ENCODE measurements at regions not wholly inside any gene's neighbourhood (a gene's known extent, or its start where the extent isn't known, plus 50 kb on each side); places are given as distances from the start of the nearest gene placed in this dataset.
"Not testable (repeated sequence)": the region's sequence is repeated elsewhere in the genome, so short reads cannot be mapped to it uniquely, and the experiment has no call there.

DNA sequence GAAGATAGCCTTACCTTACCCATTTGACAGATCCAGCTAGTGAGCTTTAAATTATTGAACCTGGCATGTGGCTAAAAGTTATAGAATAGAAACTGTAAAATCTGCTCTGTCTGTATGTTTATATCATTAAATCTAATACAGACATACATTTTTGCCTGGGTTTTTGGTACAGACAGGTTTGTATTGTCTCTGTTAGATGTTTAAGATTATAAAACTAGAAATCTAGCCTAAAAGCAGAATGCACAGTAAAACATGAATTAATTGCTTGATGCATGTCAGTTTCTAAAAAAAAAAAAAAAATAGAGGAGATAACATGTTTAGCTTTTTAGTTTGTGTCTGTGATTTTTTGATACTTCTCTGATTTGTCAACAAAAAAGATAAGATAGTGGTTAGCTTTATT, 477.6 kb upstream of the LRRC7 start:
- H3K36me3 Mint-ChIP-seq = peaks cover 9% of the 10 kb centered on the region
- H3K4me3 Mint-ChIP-seq = no peak overlapping the region
- no peaks in the 10 kb centered on the region for H3K27me3 Mint-ChIP-seq (ENCODE audit: low read depth)
- no peak for DNase-seq (ENCODE audit: low spot score)
- peaks cover 48% of the 10 kb centered on the region for H3K4me1 Mint-ChIP-seq
- TF ChIP-seq HMGXB4 (CRISPR knock-in tag; IDR thresholded peaks at IDR 0.05) (no peak), TEAD4 (CRISPR knock-in tag; IDR thresholded peaks at IDR 0.05) (no peak)
- peaks cover 10% of the 10 kb centered on the region for H3K9me3 Mint-ChIP-seq
- no peak overlapping the region for H3K27ac Mint-ChIP-seq
- ChIA-PET POLR2A (no interaction called here), CTCF (no interaction called here)
- no peak for ATAC-seq

DNA sequence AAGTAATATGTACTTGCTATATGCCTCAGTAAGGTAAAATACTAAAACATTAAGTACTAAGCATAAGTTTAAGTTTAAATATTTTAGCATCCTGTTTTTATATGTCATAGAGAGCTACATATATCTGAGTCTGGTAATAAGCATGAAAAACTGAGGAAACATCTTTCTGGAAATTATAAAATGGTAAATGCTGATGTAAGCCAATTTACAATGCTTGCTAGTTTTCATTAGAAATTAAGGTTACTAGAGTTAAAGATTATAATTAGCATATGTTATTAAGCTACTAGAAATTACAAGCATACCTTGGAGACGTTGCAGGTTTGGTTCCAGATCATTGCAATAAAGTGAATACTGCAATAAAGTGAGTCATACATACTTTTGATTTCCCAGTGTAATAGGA, 477.0 kb upstream of the LRRC7 start:
- POLR2A ChIA-PET = no interaction called here
- H3K4me3 Mint-ChIP-seq = no peak overlapping the region
- ATAC-seq (no peak), DNase-seq (ENCODE audit: low spot score) (no peak)
- TF ChIP-seq TCF7 (CRISPR knock-in tag; IDR thresholded peaks at IDR 0.05; ENCODE audit: low read depth) = no peak
- TF ChIP-seq ZNF416 (CRISPR knock-in tag; IDR thresholded peaks at IDR 0.05) = no peak
- TF ChIP-seq, protein P1, sequence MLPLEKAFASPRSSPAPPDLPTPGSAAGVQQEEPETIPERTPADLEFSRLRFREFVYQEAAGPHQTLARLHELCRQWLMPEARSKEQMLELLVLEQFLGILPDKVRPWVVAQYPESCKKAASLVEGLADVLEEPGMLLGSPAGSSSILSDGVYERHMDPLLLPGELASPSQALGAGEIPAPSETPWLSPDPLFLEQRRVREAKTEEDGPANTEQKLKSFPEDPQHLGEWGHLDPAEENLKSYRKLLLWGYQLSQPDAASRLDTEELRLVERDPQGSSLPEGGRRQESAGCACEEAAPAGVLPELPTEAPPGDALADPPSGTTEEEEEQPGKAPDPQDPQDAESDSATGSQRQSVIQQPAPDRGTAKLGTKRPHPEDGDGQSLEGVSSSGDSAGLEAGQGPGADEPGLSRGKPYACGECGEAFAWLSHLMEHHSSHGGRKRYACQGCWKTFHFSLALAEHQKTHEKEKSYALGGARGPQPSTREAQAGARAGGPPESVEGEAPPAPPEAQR (CRISPR knock-in tag; IDR thresholded peaks at IDR 0.05) = no peak
- no peak for TF ChIP-seq TEAD1 (CRISPR knock-in tag; IDR thresholded peaks at IDR 0.05)
- TF ChIP-seq AR (CRISPR knock-in tag; IDR thresholded peaks at IDR 0.05) = no peak
- no peak for TF ChIP-seq RORB (CRISPR knock-in tag; IDR thresholded peaks at IDR 0.05)
- no peak for TF ChIP-seq ETV6 (CRISPR knock-in tag; IDR thresholded peaks at IDR 0.05)
- TF ChIP-seq, protein P2, sequence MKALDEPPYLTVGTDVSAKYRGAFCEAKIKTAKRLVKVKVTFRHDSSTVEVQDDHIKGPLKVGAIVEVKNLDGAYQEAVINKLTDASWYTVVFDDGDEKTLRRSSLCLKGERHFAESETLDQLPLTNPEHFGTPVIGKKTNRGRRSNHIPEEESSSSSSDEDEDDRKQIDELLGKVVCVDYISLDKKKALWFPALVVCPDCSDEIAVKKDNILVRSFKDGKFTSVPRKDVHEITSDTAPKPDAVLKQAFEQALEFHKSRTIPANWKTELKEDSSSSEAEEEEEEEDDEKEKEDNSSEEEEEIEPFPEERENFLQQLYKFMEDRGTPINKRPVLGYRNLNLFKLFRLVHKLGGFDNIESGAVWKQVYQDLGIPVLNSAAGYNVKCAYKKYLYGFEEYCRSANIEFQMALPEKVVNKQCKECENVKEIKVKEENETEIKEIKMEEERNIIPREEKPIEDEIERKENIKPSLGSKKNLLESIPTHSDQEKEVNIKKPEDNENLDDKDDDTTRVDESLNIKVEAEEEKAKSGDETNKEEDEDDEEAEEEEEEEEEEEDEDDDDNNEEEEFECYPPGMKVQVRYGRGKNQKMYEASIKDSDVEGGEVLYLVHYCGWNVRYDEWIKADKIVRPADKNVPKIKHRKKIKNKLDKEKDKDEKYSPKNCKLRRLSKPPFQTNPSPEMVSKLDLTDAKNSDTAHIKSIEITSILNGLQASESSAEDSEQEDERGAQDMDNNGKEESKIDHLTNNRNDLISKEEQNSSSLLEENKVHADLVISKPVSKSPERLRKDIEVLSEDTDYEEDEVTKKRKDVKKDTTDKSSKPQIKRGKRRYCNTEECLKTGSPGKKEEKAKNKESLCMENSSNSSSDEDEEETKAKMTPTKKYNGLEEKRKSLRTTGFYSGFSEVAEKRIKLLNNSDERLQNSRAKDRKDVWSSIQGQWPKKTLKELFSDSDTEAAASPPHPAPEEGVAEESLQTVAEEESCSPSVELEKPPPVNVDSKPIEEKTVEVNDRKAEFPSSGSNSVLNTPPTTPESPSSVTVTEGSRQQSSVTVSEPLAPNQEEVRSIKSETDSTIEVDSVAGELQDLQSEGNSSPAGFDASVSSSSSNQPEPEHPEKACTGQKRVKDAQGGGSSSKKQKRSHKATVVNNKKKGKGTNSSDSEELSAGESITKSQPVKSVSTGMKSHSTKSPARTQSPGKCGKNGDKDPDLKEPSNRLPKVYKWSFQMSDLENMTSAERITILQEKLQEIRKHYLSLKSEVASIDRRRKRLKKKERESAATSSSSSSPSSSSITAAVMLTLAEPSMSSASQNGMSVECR (CRISPR knock-in tag; IDR thresholded peaks at IDR 0.05; ENCODE audit: borderline replicate concordance) = no peak
- H3K9me3 Mint-ChIP-seq = peaks cover 10% of the 10 kb centered on the region
- peaks cover 9% of the 10 kb centered on the region for H3K36me3 Mint-ChIP-seq
- peaks cover 43% of the 10 kb centered on the region for H3K4me1 Mint-ChIP-seq
- no peaks in the 10 kb centered on the region for H3K27me3 Mint-ChIP-seq (ENCODE audit: low read depth)
- CTCF ChIA-PET = no interaction called here
- no peak overlapping the region for H3K27ac Mint-ChIP-seq

DNA sequence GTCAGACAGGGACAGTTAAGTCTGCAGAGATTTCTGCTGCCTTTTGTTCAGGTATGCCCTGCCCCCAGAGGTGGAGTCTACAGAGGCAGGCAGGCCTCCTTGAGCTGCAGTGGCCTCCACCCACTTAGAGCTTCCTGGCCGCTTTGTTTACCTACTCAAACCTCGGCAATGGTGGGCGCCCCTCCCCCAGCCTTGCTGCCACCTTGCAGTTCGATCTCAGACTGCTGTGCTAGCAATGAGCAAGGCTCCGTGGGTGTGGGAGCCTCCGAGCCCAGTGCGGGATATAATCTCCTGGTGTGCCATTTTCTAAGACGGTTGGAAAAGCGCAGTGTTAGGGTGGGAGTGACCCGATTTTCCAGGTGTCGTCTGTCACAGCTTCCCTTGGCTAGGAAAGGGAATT, 465.7 kb upstream of the LRRC7 start:
- H3K9me3 Mint-ChIP-seq = peaks cover 31% of the 10 kb centered on the region
- DNase-seq (ENCODE audit: low spot score); POLR2A ChIA-PET; CTCF ChIA-PET; H3K27ac Mint-ChIP-seq; H3K4me1 Mint-ChIP-seq; H3K4me3 Mint-ChIP-seq; H3K27me3 Mint-ChIP-seq (ENCODE audit: low read depth); ATAC-seq: not testable (repeated sequence)
- H3K36me3 Mint-ChIP-seq = peaks cover 27% of the 10 kb centered on the region

All from WTC11 (cell line).